HG03378 (cell line): ENCODE measurements at regions not wholly inside any gene's neighbourhood (a gene's known extent, or its start where the extent isn't known, plus 50 kb on each side); places are given as distances from the start of the nearest gene placed in this dataset.

Source experiments
- ATAC-seq: cut with Tn5 transposase; IDR thresholded peaks from one replicate; pipeline ENCODE4 v1.9.1; 2021; ENCODE audit warnings: mild to moderate bottlenecking, moderate library complexity; ENCODE audit not compliant: unreplicated experiment

DNA sequence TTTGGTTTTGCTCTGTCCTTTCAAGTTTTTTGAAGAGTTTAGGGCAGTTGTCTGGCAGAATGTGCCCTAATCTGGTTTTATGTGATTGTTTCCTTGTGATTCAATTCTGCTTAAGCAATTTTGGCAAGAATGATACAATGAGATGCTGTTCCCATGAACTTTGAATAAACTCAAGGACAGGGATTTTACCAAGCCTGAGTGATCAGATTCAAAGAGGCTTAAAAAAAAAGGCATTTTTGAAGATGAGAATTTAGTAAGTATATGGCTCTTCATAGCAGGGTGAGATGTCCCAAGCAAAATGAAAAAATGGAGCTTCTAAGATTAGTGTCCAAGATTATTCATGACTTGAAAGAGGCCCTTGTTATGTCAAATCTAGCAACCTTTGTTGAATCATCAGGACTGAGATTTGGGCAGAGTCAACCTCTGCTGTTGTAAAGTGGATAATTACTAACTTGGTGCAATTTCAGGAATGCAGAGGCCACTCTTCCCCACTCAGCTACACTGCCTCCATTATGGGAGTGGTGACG is 180.6 kb upstream of the NUDT4 start:
- no peak for ATAC-seq

DNA sequence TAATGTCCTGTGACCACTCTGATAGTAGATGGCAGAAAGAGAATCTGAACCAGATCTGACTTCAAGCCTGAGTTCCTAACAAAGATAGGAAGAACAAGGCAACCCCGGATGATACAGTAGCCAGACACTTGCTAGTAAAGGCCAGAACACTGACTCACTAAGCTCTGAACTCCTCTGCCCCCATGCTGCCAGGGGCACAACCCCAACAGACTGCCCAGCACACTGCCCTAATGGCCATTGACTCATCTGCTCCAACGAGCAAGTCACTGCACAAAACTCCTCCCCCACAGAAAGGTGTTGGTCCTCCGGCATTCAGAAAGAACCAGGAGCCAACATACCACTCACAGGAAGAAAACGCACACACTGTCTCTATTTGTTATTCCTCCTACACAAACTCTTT is 179.6 kb upstream of the NUDT4 start:
- no peak for ATAC-seq

DNA sequence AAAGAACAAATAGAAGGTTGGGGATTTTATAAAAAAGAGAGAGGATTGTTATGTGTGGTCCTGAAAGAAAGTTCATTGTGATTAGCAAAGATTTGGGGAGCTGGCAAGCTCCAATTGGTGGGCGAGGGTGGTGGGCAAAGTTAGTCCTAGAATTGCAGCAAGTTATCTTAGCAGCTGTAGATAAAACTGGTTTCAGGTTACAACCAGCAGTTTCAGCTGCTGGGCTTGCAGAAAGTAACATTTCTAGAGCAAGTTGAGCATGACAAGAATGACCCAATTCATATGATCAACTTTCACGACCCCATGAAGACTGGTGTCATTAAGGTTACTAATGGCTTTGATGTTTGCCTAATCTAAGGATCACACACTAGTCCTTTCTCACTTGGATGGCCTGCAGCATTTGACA is 177.9 kb upstream of the NUDT4 start:
- no peak for ATAC-seq

GRCh38 chr12:93200291-93200917 is 177.3 kb upstream of the NUDT4 start:
- no peak for ATAC-seq

GRCh38 chr12:93201990-93202389 is 175.7 kb upstream of the NUDT4 start:
- ATAC-seq, result no peak

- ATAC-seq, result no peak
Observed at GRCh38 chr12:93202688-93203087, 175.0 kb upstream of the NUDT4 start.

GRCh38 chr12:93203361-93203760 is 174.4 kb upstream of the NUDT4 start:
- ATAC-seq, result no peak

- no peak for ATAC-seq
Observed at GRCh38 chr12:93204896-93205295, 172.8 kb upstream of the NUDT4 start.

DNA sequence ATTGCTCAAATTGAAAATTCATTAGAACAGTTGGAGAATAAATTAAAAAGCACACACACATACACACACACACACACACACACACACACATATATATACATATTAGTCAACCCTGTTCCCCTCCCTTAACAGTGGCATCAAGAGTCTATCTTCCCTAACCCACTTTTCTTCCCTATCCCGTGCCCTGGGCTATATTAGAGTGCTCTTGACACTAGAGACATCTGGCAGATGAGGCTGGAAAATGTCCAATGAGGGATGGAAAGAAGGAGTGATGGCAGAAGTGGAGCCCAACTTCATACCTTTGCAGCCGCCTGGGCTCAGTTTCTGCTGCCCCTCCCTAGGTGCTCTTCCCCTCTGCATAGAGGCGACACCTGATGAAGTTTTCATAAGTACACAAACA is 172.4 kb upstream of the NUDT4 start:
- no peak for ATAC-seq

- no peak for ATAC-seq
Observed at GRCh38 chr12:93208011-93208410, 169.7 kb upstream of the NUDT4 start.

GRCh38 chr12:93214523-93215289 is 163.0 kb upstream of the NUDT4 start:
- ATAC-seq, result no peak

- no peak for ATAC-seq
Observed at GRCh38 chr12:93215290-93215678, 162.4 kb upstream of the NUDT4 start.

DNA sequence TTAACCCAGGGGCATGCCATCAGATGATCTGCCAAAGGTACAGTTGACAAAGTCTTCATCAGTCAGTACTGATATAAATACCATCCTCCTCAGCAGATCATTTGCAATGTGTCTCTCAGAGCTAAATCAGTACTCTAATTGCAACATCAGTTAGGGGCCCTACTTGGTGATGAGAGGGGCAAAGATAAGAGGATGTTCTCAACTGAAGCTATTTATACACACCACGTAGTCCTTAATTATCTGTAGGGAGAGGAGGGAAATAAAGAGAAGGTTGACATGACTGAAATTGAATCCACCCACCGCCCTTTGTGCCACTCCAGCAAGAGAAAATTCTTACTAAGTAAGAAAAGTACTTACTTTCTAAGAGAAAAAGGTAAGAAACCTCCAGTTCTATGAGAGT is 157.8 kb upstream of the NUDT4 start:
- ATAC-seq, result no peak

DNA sequence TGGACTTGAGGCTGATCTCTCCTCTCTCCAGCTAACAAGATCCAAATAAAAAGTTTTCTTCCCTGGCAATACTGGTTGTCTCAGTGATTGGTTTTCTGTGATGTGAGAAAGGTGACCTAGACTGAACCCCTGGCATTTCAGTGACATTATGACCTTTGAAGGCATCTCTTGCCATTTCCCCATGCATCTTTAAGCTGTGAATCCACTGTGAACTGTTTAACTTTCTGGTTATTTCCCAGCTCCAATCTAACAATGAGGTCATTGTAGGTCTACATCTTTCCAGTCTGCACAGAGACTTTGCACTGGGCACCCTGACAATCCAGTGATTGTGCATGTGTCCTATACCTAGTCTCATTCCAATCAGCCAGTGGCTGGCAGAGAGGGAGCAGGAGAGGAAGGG is 155.9 kb upstream of the NUDT4 start:
- no peak for ATAC-seq

DNA sequence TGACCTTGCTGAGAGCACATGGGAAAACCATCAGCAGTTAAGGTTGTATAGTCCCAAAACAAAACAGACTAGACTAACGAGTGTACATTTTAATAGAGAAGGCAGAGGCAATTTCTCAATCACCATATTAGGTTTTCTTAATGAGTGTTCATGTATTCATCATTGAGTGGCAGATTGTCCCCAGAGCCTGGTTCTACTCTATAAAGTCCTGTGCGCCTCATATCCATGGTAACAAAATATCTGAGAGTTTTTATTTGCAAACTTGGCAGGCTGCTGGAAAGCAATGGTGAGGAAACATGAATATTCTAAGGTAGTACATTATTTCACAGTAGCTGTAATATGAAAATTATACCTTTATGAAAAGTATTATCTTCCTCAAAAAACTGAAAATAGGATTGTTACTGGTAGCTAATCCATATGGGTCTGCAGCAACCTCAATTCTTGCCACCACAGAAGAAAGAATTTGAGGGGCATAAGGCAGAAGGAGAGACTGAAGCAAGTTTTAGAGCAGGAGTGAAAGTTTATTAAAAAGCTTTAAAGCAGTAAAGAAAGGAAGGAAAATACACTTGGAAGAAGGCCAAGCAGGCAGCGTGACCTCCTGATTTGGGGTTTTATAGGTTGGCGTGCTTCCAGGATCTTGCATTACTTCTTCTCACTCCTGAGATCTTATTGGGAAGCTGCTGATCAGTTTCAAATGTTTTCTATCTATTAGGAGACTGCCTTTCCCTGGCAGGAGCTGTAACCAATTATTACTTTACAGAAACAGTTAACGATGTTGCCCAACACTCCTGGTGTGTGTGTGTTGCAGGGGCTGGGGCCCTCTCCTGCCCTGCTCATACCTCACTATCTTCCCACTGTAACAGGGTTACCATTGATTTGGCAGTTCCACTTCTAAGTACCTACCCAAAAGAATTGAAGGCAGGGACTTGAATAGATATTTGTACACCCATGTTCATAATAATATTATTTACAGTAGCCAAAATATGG is 154.0 kb upstream of the NUDT4 start:
- no peak for ATAC-seq

- no peak for ATAC-seq
Observed at GRCh38 chr12:93225094-93225493, 152.6 kb upstream of the NUDT4 start.

GRCh38 chr12:93226361-93226760 is 151.4 kb upstream of the NUDT4 start:
- no peak for ATAC-seq

GRCh38 chr12:93229494-93230325 is 148.0 kb upstream of the NUDT4 start:
- ATAC-seq, result no peak

DNA sequence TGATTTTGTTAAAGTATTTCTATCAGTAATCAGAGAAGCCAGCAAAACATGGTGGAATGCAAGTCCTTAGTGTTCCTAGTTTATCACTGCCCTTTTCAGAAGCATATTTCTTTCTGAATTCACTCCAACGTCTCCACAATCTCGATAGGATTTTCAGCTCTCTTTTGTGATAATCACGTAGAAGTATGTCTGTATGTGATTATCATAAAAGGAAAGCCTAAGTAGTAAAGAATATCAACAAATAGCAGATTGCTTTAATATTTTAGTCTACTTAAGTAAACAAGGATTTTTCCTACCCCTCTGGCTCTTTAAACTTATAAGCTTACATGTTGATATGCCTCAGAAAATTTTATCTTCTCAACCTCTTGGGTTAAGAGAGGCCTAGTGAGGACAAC is 147.4 kb upstream of the NUDT4 start:
- no peak for ATAC-seq

DNA sequence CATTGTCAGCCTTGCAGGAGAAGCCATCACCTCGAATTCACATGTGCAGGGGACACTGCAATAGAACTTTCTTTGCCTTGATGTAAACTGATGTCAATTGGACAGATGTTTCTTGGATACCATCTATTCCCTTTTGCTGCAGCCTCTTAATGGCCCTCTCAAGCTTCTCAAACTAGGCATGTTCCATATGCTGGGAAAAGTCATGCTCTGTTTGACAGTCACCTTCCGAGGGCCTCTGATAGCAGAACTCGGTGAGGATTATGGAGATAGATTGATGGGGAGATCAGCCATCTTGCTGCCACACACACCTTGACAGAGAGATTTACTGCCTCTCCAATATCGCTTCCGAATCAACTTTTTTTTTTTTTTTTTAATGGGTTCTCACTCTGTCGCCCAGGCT is 145.8 kb upstream of the NUDT4 start:
- ATAC-seq, result no peak
